ENCODE measurements at regions not wholly inside any gene's neighbourhood (a gene's known extent, or its start where the extent isn't known, plus 50 kb on each side); places are given as distances from the start of the nearest gene placed in this dataset.

DNA sequence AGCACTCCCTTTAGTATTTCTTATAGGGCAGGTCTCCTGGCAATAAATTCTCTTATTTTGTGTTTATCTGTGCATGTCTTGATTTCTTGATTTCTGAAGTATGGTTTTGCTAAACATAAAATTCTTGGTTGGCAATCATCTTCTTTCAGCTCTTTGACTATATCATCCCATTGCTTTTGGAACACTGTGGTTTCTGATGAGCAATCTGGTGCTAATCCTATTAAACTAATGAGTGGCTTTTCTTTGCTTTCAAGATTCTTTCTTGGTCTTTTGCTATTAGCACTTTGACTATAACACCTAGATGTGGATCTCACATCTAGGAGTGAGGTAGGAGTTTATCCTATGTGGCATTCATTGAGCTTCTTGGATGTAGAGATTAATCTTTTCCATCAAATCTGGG lies 120.7 kb upstream of the MED13L start:
- ATAC-seq (no peak), DNase-seq (no peak)
- H3K36me3 ChIP-seq (ENCODE audit: low read depth), result no peaks in the 10 kb centered on the region
- peaks cover 6% of the 10 kb centered on the region for H3K9me3 ChIP-seq
- intact Hi-C loops (cut with DNase I, micrococcal nuclease), result no loop called here
- no peaks in the 10 kb centered on the region for H3K4me1 ChIP-seq (ENCODE audit: low read depth)
- no peak overlapping the region for H3K4me3 ChIP-seq
- TF ChIP-seq, protein P1, sequence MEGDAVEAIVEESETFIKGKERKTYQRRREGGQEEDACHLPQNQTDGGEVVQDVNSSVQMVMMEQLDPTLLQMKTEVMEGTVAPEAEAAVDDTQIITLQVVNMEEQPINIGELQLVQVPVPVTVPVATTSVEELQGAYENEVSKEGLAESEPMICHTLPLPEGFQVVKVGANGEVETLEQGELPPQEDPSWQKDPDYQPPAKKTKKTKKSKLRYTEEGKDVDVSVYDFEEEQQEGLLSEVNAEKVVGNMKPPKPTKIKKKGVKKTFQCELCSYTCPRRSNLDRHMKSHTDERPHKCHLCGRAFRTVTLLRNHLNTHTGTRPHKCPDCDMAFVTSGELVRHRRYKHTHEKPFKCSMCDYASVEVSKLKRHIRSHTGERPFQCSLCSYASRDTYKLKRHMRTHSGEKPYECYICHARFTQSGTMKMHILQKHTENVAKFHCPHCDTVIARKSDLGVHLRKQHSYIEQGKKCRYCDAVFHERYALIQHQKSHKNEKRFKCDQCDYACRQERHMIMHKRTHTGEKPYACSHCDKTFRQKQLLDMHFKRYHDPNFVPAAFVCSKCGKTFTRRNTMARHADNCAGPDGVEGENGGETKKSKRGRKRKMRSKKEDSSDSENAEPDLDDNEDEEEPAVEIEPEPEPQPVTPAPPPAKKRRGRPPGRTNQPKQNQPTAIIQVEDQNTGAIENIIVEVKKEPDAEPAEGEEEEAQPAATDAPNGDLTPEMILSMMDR (IDR thresholded peaks at IDR 0.05), result no peak

- no peak for ATAC-seq
- H3K4me3 ChIP-seq, result no peak overlapping the region
- TF ChIP-seq, protein P1 (IDR thresholded peaks at IDR 0.05), result no peak
- no peak for DNase-seq
- H3K9me3 ChIP-seq, result peaks cover 6% of the 10 kb centered on the region
- no peaks in the 10 kb centered on the region for H3K4me1 ChIP-seq (ENCODE audit: low read depth)
- H3K36me3 ChIP-seq (ENCODE audit: low read depth), result no peaks in the 10 kb centered on the region
- intact Hi-C loops (cut with DNase I, micrococcal nuclease), result no loop called here
Measured at GRCh38 chr12:116399055-116399454, 121.6 kb upstream of the MED13L start.

- no peak overlapping the region for H3K4me3 ChIP-seq
- H3K4me1 ChIP-seq (ENCODE audit: low read depth), result no peaks in the 10 kb centered on the region
- DNase-seq (no peak), ATAC-seq (no peak)
- intact Hi-C loops (cut with DNase I, micrococcal nuclease), result no loop called here
- H3K36me3 ChIP-seq (ENCODE audit: low read depth), result no peaks in the 10 kb centered on the region
- TF ChIP-seq, protein P1 (IDR thresholded peaks at IDR 0.05), result no peak
- H3K9me3 ChIP-seq, result peaks cover 6% of the 10 kb centered on the region
Measured at GRCh38 chr12:116400636-116401372, 123.3 kb upstream of the MED13L start.

DNA sequence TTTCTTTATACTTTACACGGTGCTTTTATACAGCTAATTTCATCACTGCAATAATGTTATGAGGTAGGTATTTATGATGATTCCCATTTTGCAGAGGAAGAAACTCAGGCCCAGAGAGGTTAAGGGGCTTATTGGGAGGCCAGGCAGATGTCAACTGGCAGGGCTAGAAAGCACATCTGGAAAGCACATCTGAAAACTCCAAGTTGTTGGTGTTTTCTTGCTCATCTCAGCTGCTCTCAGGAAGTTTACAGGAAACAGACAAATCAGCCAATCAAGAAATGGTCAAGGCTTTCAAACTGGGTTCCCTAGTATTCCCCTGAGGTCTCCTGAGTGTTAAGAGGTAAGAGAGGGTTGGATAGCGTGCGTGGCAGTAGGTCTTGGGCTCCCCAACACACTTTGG lies 124.1 kb upstream of the MED13L start:
- no peak for DNase-seq
- TF ChIP-seq, protein P1 (IDR thresholded peaks at IDR 0.05), result no peak
- no peaks in the 10 kb centered on the region for H3K4me1 ChIP-seq (ENCODE audit: low read depth)
- ATAC-seq, result no peak
- intact Hi-C loops (cut with DNase I, micrococcal nuclease), result no loop called here
- peaks cover 6% of the 10 kb centered on the region for H3K9me3 ChIP-seq
- no peak overlapping the region for H3K4me3 ChIP-seq
- no peaks in the 10 kb centered on the region for H3K36me3 ChIP-seq (ENCODE audit: low read depth)

- no peaks in the 10 kb centered on the region for H3K36me3 ChIP-seq (ENCODE audit: low read depth)
- no peak for DNase-seq
- intact Hi-C loops (cut with DNase I, micrococcal nuclease), result no loop called here
- no peak overlapping the region for H3K4me3 ChIP-seq
- TF ChIP-seq, protein P1 (IDR thresholded peaks at IDR 0.05), result no peak
- H3K9me3 ChIP-seq, result peaks cover 6% of the 10 kb centered on the region
- no peaks in the 10 kb centered on the region for H3K4me1 ChIP-seq (ENCODE audit: low read depth)
- ATAC-seq, result no peak
Measured at GRCh38 chr12:116402163-116402939, 124.9 kb upstream of the MED13L start.
